H9 (cell line): ENCODE measurements at regions not wholly inside any gene's neighbourhood (a gene's known extent, or its start where the extent isn't known, plus 50 kb on each side); places are given as distances from the start of the nearest gene placed in this dataset.

Experiments
- DNase-seq: peaks from one replicate; pipeline ENCODE4 v3.0.0-alpha.2; 2017
- H2AFZ ChIP-seq: one replicate; pipeline ENCODE4 v1.6.1; 2013; ENCODE audit warnings: mild to moderate bottlenecking, low read length, control low read depth, moderate library complexity
- H2AK5ac ChIP-seq: 2 replicates; pipeline ENCODE4 v1.6.1; 2013; ENCODE audit warnings: low read length, control low read depth, mixed read lengths; ENCODE audit not compliant: insufficient read length
- H2BK120ac ChIP-seq: one replicate; pipeline ENCODE4 v1.6.1; 2013; ENCODE audit warnings: low read depth, mild to moderate bottlenecking, low read length, control low read depth, inconsistent platforms; ENCODE audit not compliant: poor library complexity, severe bottlenecking
- H2BK12ac ChIP-seq: 2 replicates; pipeline ENCODE4 v1.6.1; 2013; ENCODE audit warnings: low read length, control low read depth, mixed read lengths, low read depth; ENCODE audit not compliant: insufficient read length
- H2BK15ac ChIP-seq: 2 replicates; pipeline ENCODE4 v1.6.1; 2013; ENCODE audit warnings: low read depth, low read length, control low read depth
- H2BK20ac ChIP-seq: one replicate; pipeline ENCODE4 v1.6.1; 2013; ENCODE audit warnings: low read depth, mild to moderate bottlenecking, low read length, control low read depth, inconsistent platforms; ENCODE audit not compliant: poor library complexity, severe bottlenecking
- H2BK5ac ChIP-seq: 2 replicates; pipeline ENCODE4 v1.6.1; 2013; ENCODE audit warnings: low read length, control low read depth, mixed read lengths; ENCODE audit not compliant: insufficient read length
- H3K14ac ChIP-seq: 2 replicates; pipeline ENCODE4 v1.6.1; 2013; ENCODE audit warnings: low read length, control low read depth; ENCODE audit not compliant: insufficient read depth
- H3K18ac ChIP-seq: 2 replicates; pipeline ENCODE4 v1.6.1; 2013; ENCODE audit warnings: low read depth, mild to moderate bottlenecking, mixed read lengths, low read length, control low read depth; ENCODE audit not compliant: insufficient read length
- H3K23ac ChIP-seq: 2 replicates; pipeline ENCODE4 v1.6.1; 2013; ENCODE audit warnings: low read length, control low read depth, mixed read lengths, low read depth; ENCODE audit not compliant: insufficient read length
- H3K23me2 ChIP-seq: 2 replicates; pipeline ENCODE4 v1.6.1; 2013; ENCODE audit warnings: low read depth, mild to moderate bottlenecking, mixed read lengths, low read length, control low read depth; ENCODE audit not compliant: insufficient read length, poor library complexity, severe bottlenecking
- H3K27ac ChIP-seq: 2 replicates; pipeline ENCODE4 v1.5.1; 2013; ENCODE audit warnings: low read length, control low read depth, mixed read lengths, low read depth; ENCODE audit not compliant: insufficient read length
- H3K27me3 ChIP-seq: 2 replicates; pipeline ENCODE4 v1.6.1; 2013; ENCODE audit warnings: low read length, control low read depth, inconsistent platforms; ENCODE audit not compliant: insufficient read depth
- H3K4ac ChIP-seq: 2 replicates; pipeline ENCODE4 v1.6.1; 2013; ENCODE audit warnings: low read depth, mild to moderate bottlenecking, control low read depth, inconsistent platforms, low read length, moderate library complexity
- H3K4me1 ChIP-seq: 2 replicates; pipeline ENCODE4 v1.6.1; 2013; ENCODE audit warnings: low read length, control low read depth, inconsistent platforms; ENCODE audit not compliant: insufficient read depth
- H3K4me2 ChIP-seq: 2 replicates; pipeline ENCODE4 v1.6.1; 2013; ENCODE audit warnings: low read length, control low read depth, mixed read lengths; ENCODE audit not compliant: insufficient read length, insufficient read depth
- H3K56ac ChIP-seq: 2 replicates; pipeline ENCODE4 v1.6.1; 2013; ENCODE audit warnings: low read depth, mild to moderate bottlenecking, mixed read lengths, low read length, control low read depth; ENCODE audit not compliant: insufficient read length
- H3K79me1 ChIP-seq: 2 replicates; pipeline ENCODE4 v1.6.1; 2013; ENCODE audit warnings: low read depth, mild to moderate bottlenecking, moderate library complexity, low read length, control low read depth, inconsistent platforms; ENCODE audit not compliant: insufficient read depth, poor library complexity, severe bottlenecking
- H3K79me2 ChIP-seq: 2 replicates; pipeline ENCODE4 v1.6.1; 2013; ENCODE audit warnings: low read length, control low read depth, inconsistent platforms; ENCODE audit not compliant: insufficient read depth
- H3K9ac ChIP-seq: 2 replicates; pipeline ENCODE4 v1.6.1; 2013; ENCODE audit warnings: low read length, control low read depth, mixed read lengths; ENCODE audit not compliant: insufficient read length; ENCODE audit errors: extremely low read depth
- H3K9me3 ChIP-seq: one replicate; pipeline ENCODE4 v1.6.1; 2013; ENCODE audit warnings: low read depth, low read length, inconsistent platforms; ENCODE audit not compliant: control insufficient read depth
- H3T11ph ChIP-seq: one replicate; pipeline ENCODE4 v1.6.1; 2013; ENCODE audit warnings: mild to moderate bottlenecking, low read length, control low read depth, inconsistent platforms
- H4K20me1 ChIP-seq: one replicate; pipeline ENCODE4 v1.6.1; 2013; ENCODE audit not compliant: control insufficient read depth, insufficient read length, insufficient read depth
- H4K5ac ChIP-seq: 2 replicates; pipeline ENCODE4 v1.6.1; 2013; ENCODE audit warnings: low read depth, mild to moderate bottlenecking, mixed read lengths, low read length, control low read depth; ENCODE audit not compliant: insufficient read length
- H4K8ac ChIP-seq: replicated peaks from 2 replicates; pipeline ENCODE4 v1.6.1; 2013; ENCODE audit warnings: low read length, control low read depth, mixed read lengths, low read depth; ENCODE audit not compliant: insufficient read length
- H4K91ac ChIP-seq: 2 replicates; pipeline ENCODE4 v1.6.1; 2013; ENCODE audit warnings: low read depth, mild to moderate bottlenecking, moderate library complexity, mixed read lengths, low read length, control low read depth; ENCODE audit not compliant: insufficient read length
- H3K27ac Mint-ChIP-seq, 3 experiments: 2 replicates in 2 of 3; 3 replicates in 1 of 3; pipeline ENCODE4 v1.8.0; 2020 to 2021; ENCODE audit warnings: mixed read lengths in 3 of 3, mild to moderate bottlenecking in 1 of 3, moderate library complexity in 1 of 3
- H3K27me3 Mint-ChIP-seq: 2 replicates; pipeline ENCODE4 v1.8.0; 2021; ENCODE audit warnings: low read depth, mild to moderate bottlenecking, moderate library complexity, mixed read lengths
- H3K36me3 Mint-ChIP-seq, 3 experiments: 2 replicates in 2 of 3; 3 replicates in 1 of 3; pipeline ENCODE4 v1.8.0; 2020 to 2021; ENCODE audit warnings: low read depth in 3 of 3, mixed read lengths in 3 of 3; ENCODE audit not compliant: insufficient read depth in 1 of 3
- H3K4me1 Mint-ChIP-seq, 2 experiments: 2 replicates each; pipeline ENCODE4 v1.8.0; 2020; ENCODE audit warnings: mixed read lengths in 2 of 2
- H3K4me3 Mint-ChIP-seq, 2 experiments: 2 replicates in 1 of 2; 3 replicates in 1 of 2; pipeline ENCODE4 v1.8.0; 2020 to 2021; ENCODE audit warnings: mild to moderate bottlenecking in 2 of 2, mixed read lengths in 2 of 2, moderate library complexity in 1 of 2
- H3K9me3 Mint-ChIP-seq, 2 experiments: 2 replicates in 1 of 2; 3 replicates in 1 of 2; pipeline ENCODE4 v1.8.0; 2020; ENCODE audit warnings: mild to moderate bottlenecking in 2 of 2, mixed read lengths in 2 of 2, moderate library complexity in 1 of 2
- WGBS: extraction: QIAGEN DNeasy Blood & Tissue Kit; methylation state at CpG from one replicate; pipeline ENCODE4 v1.1.7; 2013; ENCODE audit warnings: missing lambda C conversion rate, low lambda C conversion rate, mixed read lengths; ENCODE audit not compliant: insufficient read length; ENCODE audit errors: extremely low coverage; 5-methylcytosine and 5-hydroxymethylcytosine counted together
- TF ChIP-seq, protein P1 (sequence below): fragments of 200-600 bp; sonication (generic); conservative IDR thresholded peaks from 3 replicates; pipeline ENCODE4 v1.8.0; 2021; ENCODE audit warnings: antibody characterized with exemption, mild to moderate bottlenecking

DNA sequence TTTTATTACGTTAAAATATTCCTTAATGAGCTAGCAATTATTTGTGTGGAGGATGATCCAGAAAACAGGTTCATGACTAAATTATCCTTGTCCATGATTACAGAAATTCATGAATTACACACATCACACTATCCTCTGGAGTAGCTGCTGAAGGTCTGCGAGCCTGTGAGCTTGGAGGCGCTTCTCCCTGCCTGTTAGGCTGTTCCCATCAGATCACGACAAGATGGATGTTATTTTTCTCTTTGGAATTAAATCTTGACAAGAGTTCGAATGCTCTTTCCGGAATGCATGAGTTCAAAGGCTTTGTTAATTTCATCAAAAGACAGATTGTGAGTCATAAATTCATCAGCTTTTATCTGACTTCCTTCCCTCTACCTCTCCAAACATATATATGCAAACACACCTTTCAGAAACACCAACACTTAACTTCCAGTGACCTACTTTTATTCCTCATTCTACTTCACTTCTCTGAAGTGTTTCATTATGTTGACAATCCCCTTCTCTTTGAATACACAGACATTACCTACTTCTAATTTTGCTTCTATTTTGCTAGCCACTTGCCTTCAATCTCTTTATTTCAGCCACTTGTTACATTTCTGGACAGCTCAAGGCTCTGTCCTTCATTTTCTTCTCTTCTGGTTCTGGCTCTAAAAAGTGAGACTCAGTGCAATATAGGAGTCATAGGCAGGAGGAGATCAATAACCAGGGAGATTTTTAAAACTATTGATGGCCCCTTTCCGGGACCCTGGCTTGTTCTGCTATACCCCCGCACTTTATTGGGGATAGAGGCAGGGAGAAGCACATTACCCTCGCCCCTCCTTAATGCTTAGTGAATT is 274.6 kb downstream of the BTG1 start:
- Histone ChIP-seq H4K91ac (no peak overlapping the region), H3K4me2 (no peak overlapping the region), H2AK5ac (no peak overlapping the region), H4K5ac (no peak overlapping the region), H4K20me1 (no peaks in the 10 kb centered on the region), H2BK5ac (no peak overlapping the region), H3K79me1 (no peaks in the 10 kb centered on the region), H3K4me1 (no peaks in the 10 kb centered on the region), H3K23ac (no peak overlapping the region), H2BK15ac (no peak overlapping the region), H2AFZ (no peak overlapping the region), H3K9ac (no peak overlapping the region), H2BK20ac (no peak overlapping the region), H3K56ac (no peak overlapping the region), H3K23me2 (no peaks in the 10 kb centered on the region), H3K14ac (no peak overlapping the region), H3K27me3 (no peaks in the 10 kb centered on the region), H2BK12ac (no peak overlapping the region), H3K79me2 (no peaks in the 10 kb centered on the region), H3T11ph (no peak overlapping the region), H4K8ac (no peak overlapping the region), H3K18ac (no peak overlapping the region), H3K27ac (no peak overlapping the region), H2BK120ac (no peak overlapping the region), H3K4ac (no peak overlapping the region), H3K9me3 (no peaks in the 10 kb centered on the region)
- Mint-ChIP-seq H3K27me3 (no peaks in the 10 kb centered on the region), H3K9me3 (peaks cover 0 to 5% of the 10 kb centered on the region in 2 experiments; a peak in 2 of 5 replicates), H3K36me3 (peaks cover 0 to 4% (median 0%) of the 10 kb centered on the region in 3 experiments; a peak in 1 of 7 replicates), H3K4me1 (no peaks in the 10 kb centered on the region; a peak in 1 of 4 replicates), H3K27ac (no peak overlapping the region; a peak in 2 of 7 replicates), H3K4me3 (no peak overlapping the region)
- TF ChIP-seq, protein P1, sequence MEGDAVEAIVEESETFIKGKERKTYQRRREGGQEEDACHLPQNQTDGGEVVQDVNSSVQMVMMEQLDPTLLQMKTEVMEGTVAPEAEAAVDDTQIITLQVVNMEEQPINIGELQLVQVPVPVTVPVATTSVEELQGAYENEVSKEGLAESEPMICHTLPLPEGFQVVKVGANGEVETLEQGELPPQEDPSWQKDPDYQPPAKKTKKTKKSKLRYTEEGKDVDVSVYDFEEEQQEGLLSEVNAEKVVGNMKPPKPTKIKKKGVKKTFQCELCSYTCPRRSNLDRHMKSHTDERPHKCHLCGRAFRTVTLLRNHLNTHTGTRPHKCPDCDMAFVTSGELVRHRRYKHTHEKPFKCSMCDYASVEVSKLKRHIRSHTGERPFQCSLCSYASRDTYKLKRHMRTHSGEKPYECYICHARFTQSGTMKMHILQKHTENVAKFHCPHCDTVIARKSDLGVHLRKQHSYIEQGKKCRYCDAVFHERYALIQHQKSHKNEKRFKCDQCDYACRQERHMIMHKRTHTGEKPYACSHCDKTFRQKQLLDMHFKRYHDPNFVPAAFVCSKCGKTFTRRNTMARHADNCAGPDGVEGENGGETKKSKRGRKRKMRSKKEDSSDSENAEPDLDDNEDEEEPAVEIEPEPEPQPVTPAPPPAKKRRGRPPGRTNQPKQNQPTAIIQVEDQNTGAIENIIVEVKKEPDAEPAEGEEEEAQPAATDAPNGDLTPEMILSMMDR, result no peak
- WGBS, result no CpG with 5 or more reads among the region's 9 CpGs
- DNase-seq, result no peak
